ENCODE measurements at regions not wholly inside any gene's neighbourhood (a gene's known extent, or its start where the extent isn't known, plus 50 kb on each side); places are given as distances from the start of the nearest gene placed in this dataset.

- 48 to 71% (median 61%) methylated on average over 4 of the region's 4 CpGs for WGBS, 4 donors
Observed at GRCh38 chr13:97853550-97853949, 99.9 kb upstream of the IPO5 start.

GRCh38 chr13:97855570-97856303 lies 97.7 kb upstream of the IPO5 start:
- 18 to 25% (median 23%) methylated on average over 13 of the region's 13 CpGs for WGBS, 4 donors
- H3K9me3 ChIP-seq, result no peaks in the 10 kb centered on the region
- H3K36me3 ChIP-seq, result no peaks in the 10 kb centered on the region
- H3K27ac ChIP-seq, result no peak overlapping the region
- TF ChIP-seq CTCF (IDR thresholded peaks at IDR 0.05) (peak; percentile 72 to 93 (median 86)), POLR2A (IDR thresholded peaks at IDR 0.05) (no peak)
- peak; percentile 23 to 68 (median 44) for DNase-seq
- peak; percentile 71 to 86 (median 84) for ATAC-seq
- intact Hi-C loops (cut with DNase I), result loop anchor here (2.0 to 10.0 kb wide), 15 partner anchors 55 to 989 kb away; no protein-coding TSS in a partner anchor
- H3K4me3 ChIP-seq, result no peak overlapping the region
- H3K4me1 ChIP-seq, result peaks cover 0 to 18% (median 3%) of the 10 kb centered on the region in 12 donors
- H3K27me3 ChIP-seq, result no peaks in the 10 kb centered on the region

More at GRCh38 chr13:97853550-97853949, 99.9 kb upstream of the IPO5 start:
- peak in 1 of 4 donors; percentile 15 for ATAC-seq
- no peak overlapping the region for H3K27ac ChIP-seq
- H3K4me3 ChIP-seq, result no peak overlapping the region
- no peaks in the 10 kb centered on the region for H3K9me3 ChIP-seq
- H3K4me1 ChIP-seq, result peaks cover 0 to 18% (median 4%) of the 10 kb centered on the region in 12 donors
- DNase-seq, result no peak
- no peaks in the 10 kb centered on the region for H3K27me3 ChIP-seq
- H3K36me3 ChIP-seq, result no peaks in the 10 kb centered on the region
- intact Hi-C loops (cut with DNase I), result loop anchor here in 6 of 10 donors (5.0 to 10.0 kb wide), 6 partner anchors 121 to 991 kb away; no protein-coding TSS in a partner anchor
- no peak for TF ChIP-seq POLR2A (IDR thresholded peaks at IDR 0.05)

- WGBS, 4 donors, result 58 to 83% (median 79%) methylated on average over 4 of the region's 4 CpGs
- no peak for TF ChIP-seq POLR2A (IDR thresholded peaks at IDR 0.05)
- no peak for TF ChIP-seq CTCF (IDR thresholded peaks at IDR 0.05)
- Histone ChIP-seq H3K9me3 (no peaks in the 10 kb centered on the region), H3K36me3 (no peaks in the 10 kb centered on the region), H3K4me3 (no peak overlapping the region), H3K4me1 (peaks cover 0 to 18% (median 3%) of the 10 kb centered on the region in 12 donors), H3K27ac (no peak overlapping the region), H3K27me3 (no peaks in the 10 kb centered on the region)
- intact Hi-C loops (cut with DNase I), result loop anchor here (2.0 to 10.0 kb wide), 12 partner anchors 56 to 989 kb away; no protein-coding TSS in a partner anchor
- ATAC-seq, result no peak
- DNase-seq, result no peak
Observed at GRCh38 chr13:97856304-97856675, 97.2 kb upstream of the IPO5 start.

- Histone ChIP-seq H3K4me3 (no peak overlapping the region), H3K4me1 (peaks cover 0 to 15% (median 3%) of the 10 kb centered on the region in 12 donors), H3K27me3 (no peaks in the 10 kb centered on the region), H3K27ac (no peak overlapping the region), H3K36me3 (no peaks in the 10 kb centered on the region), H3K9me3 (no peaks in the 10 kb centered on the region)
- intact Hi-C loops (cut with DNase I), result loop anchor here (5.0 to 10.0 kb wide), 11 partner anchors 54 to 987 kb away; no protein-coding TSS in a partner anchor
- TF ChIP-seq POLR2A (IDR thresholded peaks at IDR 0.05), result no peak
- DNase-seq (no peak), ATAC-seq (no peak)
- 78 to 100% (median 82%) methylated on average over 2 of the region's 2 CpGs for WGBS, 4 donors
Observed at GRCh38 chr13:97858161-97858560, 95.3 kb upstream of the IPO5 start.

GRCh38 chr13:97866346-97866745 lies 87.1 kb upstream of the IPO5 start:
- Histone ChIP-seq H3K27me3 (no peaks in the 10 kb centered on the region), H3K4me3 (no peak overlapping the region), H3K9me3 (peaks cover 0 to 17% (median 0%) of the 10 kb centered on the region in 12 donors), H3K27ac (no peak overlapping the region), H3K4me1 (no peaks in the 10 kb centered on the region), H3K36me3 (no peaks in the 10 kb centered on the region)
- DNase-seq (no peak), ATAC-seq (no peak)
- WGBS, 4 donors, result 82 to 94% (median 92%) methylated on average over 4 of the region's 4 CpGs
- intact Hi-C loops (cut with DNase I), result no loop called here
- TF ChIP-seq POLR2A (IDR thresholded peaks at IDR 0.05) (no peak), CTCF (IDR thresholded peaks at IDR 0.05) (no peak)
